Vagina (tissue), 2 donors: ENCODE measurements at regions not wholly inside any gene's neighbourhood (a gene's known extent, or its start where the extent isn't known, plus 50 kb on each side); places are given as distances from the start of the nearest gene placed in this dataset.
A peak's percentile ranks its signal among the peaks of the same experiment; 100 is the strongest.

Experiments
- DNase-seq, 2 donors: peaks; one replicate each; pipeline ENCODE4 v3.0.0-alpha.2; 2017; ENCODE audit errors: extremely low spot score in 2 of 2
- H3K27ac ChIP-seq: fragments of 200-600 bp; sonication (generic); one replicate; pipeline ENCODE4 v1.5.1; 2019
- H3K27me3 ChIP-seq: fragments of 200-600 bp; sonication (generic); one replicate; pipeline ENCODE4 v1.5.1; 2019
- H3K36me3 ChIP-seq, 2 donors: fragments of 200-600 bp; sonication (generic); one replicate each; pipeline ENCODE4 v1.5.1; 2017 to 2019
- H3K4me1 ChIP-seq: fragments of 200-600 bp; sonication (generic); one replicate; pipeline ENCODE4 v1.5.1; 2019
- H3K4me3 ChIP-seq, 2 donors: fragments of 200-600 bp; sonication (generic); 1 replicate in 1 of 2; 2 replicates in 1 of 2; pipeline ENCODE4 v1.5.1; 2016 to 2019
- H3K9me3 ChIP-seq: fragments of 200-600 bp; sonication (generic); one replicate; pipeline ENCODE4 v1.5.1; 2019
- CTCF ChIP-seq, 3 experiments: fragments of 450-650 bp in 2 of 3; fragments of 200-600 bp in 1 of 3; sonication (generic) in 1 of 3; IDR thresholded peaks; one replicate each; pipeline ENCODE4 v1.5.1; 2017 to 2019; ENCODE audit warnings: antibody characterized with exemption in 3 of 3, mild to moderate bottlenecking in 2 of 3, moderate library complexity in 2 of 3
- POLR2A ChIP-seq, 2 donors: fragments of 450-650 bp; IDR thresholded peaks; one replicate each; pipeline ENCODE4 v1.6.1; 2017; ENCODE audit warnings: antibody characterized with exemption in 2 of 2, mild to moderate bottlenecking in 2 of 2, moderate library complexity in 2 of 2
- POLR2AphosphoS5 ChIP-seq, 2 donors: sonication (generic); formaldehyde crosslinking; IDR thresholded peaks; one replicate each; pipeline ENCODE4 v1.9.0; 2017; ENCODE audit warnings: antibody characterized with exemption in 2 of 2, mild to moderate bottlenecking in 2 of 2, low read depth in 1 of 2; ENCODE audit not compliant: insufficient read depth in 1 of 2
- intact Hi-C: fragments of 100-400 bp; cut with DNase I; formaldehyde crosslinking; loops from one replicate; pipeline ENCODE4 v1.15.1; 2023

- Histone ChIP-seq H3K4me3 (no peak overlapping the region), H3K36me3 (no peaks in the 10 kb centered on the region), H3K4me1 (no peaks in the 10 kb centered on the region), H3K27me3 (no peaks in the 10 kb centered on the region), H3K27ac (no peak overlapping the region), H3K9me3 (no peaks in the 10 kb centered on the region)
- DNase-seq, result no peak
- no peak for TF ChIP-seq POLR2AphosphoS5 (IDR thresholded peaks at IDR 0.05; ENCODE audit: insufficient read depth in 1 of 2, low read depth in 1 of 2)
- no peak for TF ChIP-seq POLR2A (IDR thresholded peaks at IDR 0.05)
- TF ChIP-seq CTCF (IDR thresholded peaks at IDR 0.05), result no peak
- intact Hi-C loops, result no loop called here
Observed at GRCh38 chr6:165873976-165874375, 210.9 kb upstream of the PDE10A start.

GRCh38 chr6:165872811-165873210 is 209.8 kb upstream of the PDE10A start:
- intact Hi-C loops, result no loop called here
- no peak overlapping the region for H3K4me3 ChIP-seq
- no peaks in the 10 kb centered on the region for H3K27me3 ChIP-seq
- DNase-seq, result peak in 1 of 2 donors; percentile 64
- no peak for TF ChIP-seq POLR2A (IDR thresholded peaks at IDR 0.05)
- TF ChIP-seq CTCF (IDR thresholded peaks at IDR 0.05), result no peak
- no peak for TF ChIP-seq POLR2AphosphoS5 (IDR thresholded peaks at IDR 0.05; ENCODE audit: insufficient read depth in 1 of 2, low read depth in 1 of 2)
- H3K27ac ChIP-seq, result no peak overlapping the region
- H3K9me3 ChIP-seq, result no peaks in the 10 kb centered on the region
- H3K4me1 ChIP-seq, result no peaks in the 10 kb centered on the region
- H3K36me3 ChIP-seq, result no peaks in the 10 kb centered on the region

GRCh38 chr6:165872311-165872710 is 209.3 kb upstream of the PDE10A start:
- DNase-seq, result peak in 1 of 2 donors; percentile 22
- Histone ChIP-seq H3K4me3 (no peak overlapping the region), H3K36me3 (no peaks in the 10 kb centered on the region), H3K4me1 (no peaks in the 10 kb centered on the region), H3K27me3 (no peaks in the 10 kb centered on the region), H3K9me3 (no peaks in the 10 kb centered on the region), H3K27ac (no peak overlapping the region)
- TF ChIP-seq POLR2AphosphoS5 (IDR thresholded peaks at IDR 0.05; ENCODE audit: insufficient read depth in 1 of 2, low read depth in 1 of 2) (no peak), CTCF (IDR thresholded peaks at IDR 0.05) (no peak), POLR2A (IDR thresholded peaks at IDR 0.05) (no peak)
- intact Hi-C loops, result no loop called here

- Histone ChIP-seq H3K4me3 (no peak overlapping the region), H3K27me3 (no peaks in the 10 kb centered on the region), H3K9me3 (no peaks in the 10 kb centered on the region), H3K27ac (no peak overlapping the region), H3K4me1 (no peaks in the 10 kb centered on the region), H3K36me3 (no peaks in the 10 kb centered on the region)
- intact Hi-C loops, result no loop called here
- TF ChIP-seq POLR2A (IDR thresholded peaks at IDR 0.05) (no peak), CTCF (IDR thresholded peaks at IDR 0.05) (no peak), POLR2AphosphoS5 (IDR thresholded peaks at IDR 0.05; ENCODE audit: insufficient read depth in 1 of 2, low read depth in 1 of 2) (no peak)
- peak in 1 of 2 donors; percentile 65 for DNase-seq
Observed at GRCh38 chr6:165871571-165871970, 208.5 kb upstream of the PDE10A start.

- H3K4me3 ChIP-seq, result no peak overlapping the region
- no peak for TF ChIP-seq POLR2A (IDR thresholded peaks at IDR 0.05)
- no peak for TF ChIP-seq POLR2AphosphoS5 (IDR thresholded peaks at IDR 0.05; ENCODE audit: insufficient read depth in 1 of 2, low read depth in 1 of 2)
- no peak for TF ChIP-seq CTCF (IDR thresholded peaks at IDR 0.05)
- no peaks in the 10 kb centered on the region for H3K27me3 ChIP-seq
- no peaks in the 10 kb centered on the region for H3K4me1 ChIP-seq
- H3K9me3 ChIP-seq, result no peaks in the 10 kb centered on the region
- intact Hi-C loops, result no loop called here
- H3K36me3 ChIP-seq, result no peaks in the 10 kb centered on the region
- DNase-seq, result no peak
- no peak overlapping the region for H3K27ac ChIP-seq
Observed at GRCh38 chr6:165869526-165869925, 206.5 kb upstream of the PDE10A start.
